HG02642 (cell line): ENCODE measurements at regions not wholly inside any gene's neighbourhood (a gene's known extent, or its start where the extent isn't known, plus 50 kb on each side); places are given as distances from the start of the nearest gene placed in this dataset.
"Not testable (repeated sequence)": the region's sequence is repeated elsewhere in the genome, so short reads cannot be mapped to it uniquely, and the experiment has no call there.

Experiments
- ATAC-seq: cut with Tn5 transposase; IDR thresholded peaks from one replicate; pipeline ENCODE4 v1.9.1; 2021; ENCODE audit warnings: mild to moderate bottlenecking; ENCODE audit not compliant: unreplicated experiment, poor library complexity

GRCh38 chr15:88993662-88994061 lies 80.5 kb upstream of the MFGE8 start:
- ATAC-seq, result no peak

GRCh38 chr15:88994286-88994685 lies 81.1 kb upstream of the MFGE8 start:
- ATAC-seq, result no peak

- ATAC-seq, result no peak
Observed at GRCh38 chr15:88995449-88995848, 82.3 kb upstream of the MFGE8 start.

- ATAC-seq, result no peak
Observed at GRCh38 chr15:88997531-88997930, 84.4 kb upstream of the MFGE8 start.

- no peak for ATAC-seq
Observed at GRCh38 chr15:88998980-88999713, 86.0 kb upstream of the MFGE8 start.

- ATAC-seq, result not testable (repeated sequence)
Observed at GRCh38 chr15:89001708-89002275, 86.5 kb upstream of the ABHD2 start.

- peak; percentile 82 for ATAC-seq
Observed at GRCh38 chr15:89002281-89002761, 85.9 kb upstream of the ABHD2 start.

GRCh38 chr15:89002830-89003229 lies 85.4 kb upstream of the ABHD2 start:
- ATAC-seq, result peak; percentile 18

GRCh38 chr15:89003865-89004725 lies 84.2 kb upstream of the ABHD2 start:
- ATAC-seq, result no peak

- no peak for ATAC-seq
Observed at GRCh38 chr15:89004726-89005030, 83.6 kb upstream of the ABHD2 start.

GRCh38 chr15:89007527-89007926 lies 80.7 kb upstream of the ABHD2 start:
- ATAC-seq, result not testable (repeated sequence)

GRCh38 chr15:89007989-89008388 lies 80.3 kb upstream of the ABHD2 start:
- ATAC-seq, result no peak

- ATAC-seq, result no peak
Observed at GRCh38 chr15:89009080-89009479, 79.2 kb upstream of the ABHD2 start.

- no peak for ATAC-seq
Observed at GRCh38 chr15:89015412-89016097, 72.7 kb upstream of the ABHD2 start.

GRCh38 chr15:89016549-89017041 lies 71.7 kb upstream of the ABHD2 start:
- ATAC-seq, result no peak

GRCh38 chr15:89017370-89018066 lies 70.7 kb upstream of the ABHD2 start:
- peak; percentile 70 for ATAC-seq

GRCh38 chr15:89018207-89018606 lies 70.0 kb upstream of the ABHD2 start:
- ATAC-seq, result no peak

GRCh38 chr15:89019436-89019835 lies 68.8 kb upstream of the ABHD2 start:
- no peak for ATAC-seq

- ATAC-seq, result no peak
Observed at GRCh38 chr15:89021224-89021623, 67.0 kb upstream of the ABHD2 start.

GRCh38 chr15:89021886-89022285 lies 66.4 kb upstream of the ABHD2 start:
- not testable (repeated sequence) for ATAC-seq
